LNCaP clone FGC (cell line): ENCODE measurements at regions not wholly inside any gene's neighbourhood (a gene's known extent, or its start where the extent isn't known, plus 50 kb on each side); places are given as distances from the start of the nearest gene placed in this dataset.

ENCODE experiments used
- DNase-seq: peaks from one replicate; pipeline ENCODE4 v3.0.0-alpha.2; 2011; ENCODE audit warnings: low read depth
- H3K4me3 ChIP-seq: 2 replicates; pipeline ENCODE4 v1.5.1; 2011; ENCODE audit warnings: mild to moderate bottlenecking, low read depth, low read length, control low read depth
- TF ChIP-seq, protein P1 (sequence below): IDR thresholded peaks from 2 replicates; pipeline ENCODE4 v1.5.1; 2012; ENCODE audit warnings: mild to moderate bottlenecking; ENCODE audit not compliant: control insufficient read depth, insufficient read depth; ENCODE audit errors: extremely low read depth

DNA sequence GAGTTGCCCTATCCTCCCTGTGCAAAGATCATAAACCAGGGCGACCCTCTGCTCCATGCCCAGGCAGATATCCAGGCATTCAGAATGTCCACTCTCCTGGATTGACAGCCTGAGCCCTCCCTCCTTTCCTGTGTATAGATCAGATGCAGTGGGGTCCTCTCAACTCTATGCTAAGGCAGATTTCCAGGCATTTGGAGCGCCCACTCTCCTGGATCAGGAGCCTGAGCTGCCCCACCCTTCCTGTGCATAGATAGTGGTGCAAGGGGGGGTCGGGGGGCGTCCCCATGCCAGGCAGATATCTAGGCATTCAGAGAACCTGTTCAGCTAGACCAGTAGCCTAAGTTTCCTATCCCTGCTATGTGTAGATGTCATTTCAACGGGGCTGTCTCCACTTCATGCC is 941.1 kb downstream of the PCDH19 start:
- no peak overlapping the region for H3K4me3 ChIP-seq
- TF ChIP-seq, protein P1, sequence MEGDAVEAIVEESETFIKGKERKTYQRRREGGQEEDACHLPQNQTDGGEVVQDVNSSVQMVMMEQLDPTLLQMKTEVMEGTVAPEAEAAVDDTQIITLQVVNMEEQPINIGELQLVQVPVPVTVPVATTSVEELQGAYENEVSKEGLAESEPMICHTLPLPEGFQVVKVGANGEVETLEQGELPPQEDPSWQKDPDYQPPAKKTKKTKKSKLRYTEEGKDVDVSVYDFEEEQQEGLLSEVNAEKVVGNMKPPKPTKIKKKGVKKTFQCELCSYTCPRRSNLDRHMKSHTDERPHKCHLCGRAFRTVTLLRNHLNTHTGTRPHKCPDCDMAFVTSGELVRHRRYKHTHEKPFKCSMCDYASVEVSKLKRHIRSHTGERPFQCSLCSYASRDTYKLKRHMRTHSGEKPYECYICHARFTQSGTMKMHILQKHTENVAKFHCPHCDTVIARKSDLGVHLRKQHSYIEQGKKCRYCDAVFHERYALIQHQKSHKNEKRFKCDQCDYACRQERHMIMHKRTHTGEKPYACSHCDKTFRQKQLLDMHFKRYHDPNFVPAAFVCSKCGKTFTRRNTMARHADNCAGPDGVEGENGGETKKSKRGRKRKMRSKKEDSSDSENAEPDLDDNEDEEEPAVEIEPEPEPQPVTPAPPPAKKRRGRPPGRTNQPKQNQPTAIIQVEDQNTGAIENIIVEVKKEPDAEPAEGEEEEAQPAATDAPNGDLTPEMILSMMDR: no peak
- no peak for DNase-seq

DNA sequence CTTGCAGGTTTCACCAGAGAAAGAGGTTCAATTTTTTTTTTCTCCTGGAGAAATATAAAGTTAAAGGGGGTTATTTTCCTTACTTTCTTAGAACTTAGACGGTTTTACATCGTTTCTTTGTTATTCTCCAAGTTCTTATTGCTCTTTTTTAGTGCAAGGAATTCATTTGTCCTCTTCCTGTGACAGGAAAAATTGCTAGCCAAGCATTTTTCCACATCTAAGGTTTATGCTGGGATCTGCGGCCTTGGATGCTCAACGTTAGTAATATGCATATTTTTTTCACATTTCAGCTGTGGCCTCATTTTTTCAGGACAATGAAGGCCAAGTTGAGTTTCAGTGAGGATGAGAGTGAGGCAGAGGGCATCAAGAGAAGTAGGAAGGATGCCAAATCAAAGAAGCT is 948.9 kb downstream of the PCDH19 start:
- H3K4me3 ChIP-seq: no peak overlapping the region
- TF ChIP-seq, protein P1: no peak
- DNase-seq: no peak

DNA sequence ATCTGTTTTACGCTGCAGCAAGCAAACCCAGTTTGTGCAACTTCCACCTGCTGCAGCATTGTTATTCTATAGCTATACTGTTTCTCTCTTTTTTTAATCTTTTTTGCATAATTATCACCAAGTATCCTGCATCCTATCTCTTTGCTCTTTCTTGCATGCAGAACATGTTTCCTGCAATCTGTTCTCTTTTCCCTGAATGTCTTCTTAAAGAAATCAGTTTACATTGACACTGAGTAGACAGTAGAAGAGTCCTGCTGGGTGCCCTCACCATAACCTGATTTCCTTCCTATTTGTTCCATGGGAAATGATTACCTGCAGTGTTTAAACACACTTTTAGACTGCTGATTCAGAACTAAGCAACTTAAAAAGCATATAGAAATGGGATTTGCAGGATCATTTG is 964.7 kb downstream of the PCDH19 start:
- H3K4me3 ChIP-seq: no peak overlapping the region
- DNase-seq: no peak
- TF ChIP-seq, protein P1: no peak

DNA sequence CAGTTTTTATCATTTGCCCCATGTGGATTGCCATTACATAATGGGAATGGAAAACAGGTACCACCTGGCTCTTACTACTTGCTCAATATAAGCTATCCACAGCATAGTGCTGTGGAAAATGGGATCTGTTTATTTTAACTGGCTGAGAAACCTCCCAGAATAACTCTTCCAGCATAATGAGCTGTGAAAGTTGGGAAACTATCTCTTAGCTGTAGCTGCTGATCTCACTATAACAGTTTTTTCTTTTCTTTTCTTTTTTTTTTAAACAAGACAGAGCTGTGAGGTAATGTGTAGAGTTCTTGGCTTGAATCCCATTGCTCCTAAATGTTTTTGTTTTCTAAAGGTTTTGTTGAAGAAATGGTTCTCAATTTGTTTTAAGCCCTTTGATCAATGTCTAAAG is 988.3 kb downstream of the PCDH19 start:
- no peak overlapping the region for H3K4me3 ChIP-seq
- TF ChIP-seq, protein P1: no peak
- no peak for DNase-seq

- no peak overlapping the region for H3K4me3 ChIP-seq
- TF ChIP-seq, protein P1: no peak
- no peak for DNase-seq
Observed at GRCh38 chrX:99415470-99415869, 994.6 kb downstream of the PCDH19 start.

DNA sequence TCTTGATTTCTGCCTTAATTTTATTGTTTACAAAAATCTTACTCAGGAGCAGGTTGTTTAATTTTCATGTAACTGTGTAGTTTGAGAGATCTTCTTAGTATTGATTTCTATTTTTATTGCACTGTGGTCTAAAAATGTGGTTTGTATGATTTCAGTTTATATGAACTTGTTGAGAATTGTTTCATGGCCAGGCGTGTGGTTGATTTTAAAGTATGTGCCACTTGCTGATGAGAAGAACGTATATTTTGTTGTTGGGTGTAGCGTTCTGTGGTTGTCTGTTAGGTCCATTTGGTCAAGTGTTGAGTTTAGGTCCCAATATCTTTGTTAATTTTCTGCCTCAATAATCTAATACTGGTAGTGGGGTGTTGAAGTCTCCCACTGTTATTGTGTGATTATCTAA is 996.8 kb downstream of the PCDH19 start:
- no peak overlapping the region for H3K4me3 ChIP-seq
- TF ChIP-seq, protein P1: no peak
- DNase-seq: no peak

DNA sequence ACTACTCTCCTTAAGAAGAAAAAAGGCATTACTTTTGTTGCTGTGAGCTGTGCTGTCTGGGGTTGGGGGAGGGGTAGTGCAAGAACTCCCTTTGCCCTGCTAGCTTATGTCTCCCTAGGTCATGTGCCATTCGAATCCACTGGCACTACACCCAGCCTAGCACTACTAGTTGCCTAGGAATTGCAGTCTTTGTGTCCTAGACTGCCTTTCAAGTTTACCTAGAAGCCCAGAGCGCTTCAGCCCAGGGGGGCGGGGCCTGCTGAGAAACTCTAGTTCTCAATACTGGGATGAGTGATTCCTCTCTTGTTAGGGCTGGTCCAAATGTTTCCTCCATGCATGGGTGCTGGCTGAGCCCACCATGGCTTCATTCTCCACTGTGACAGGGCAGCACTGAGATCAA is 1011.5 kb downstream of the PCDH19 start:
- TF ChIP-seq, protein P1: no peak
- H3K4me3 ChIP-seq: no peak overlapping the region
- no peak for DNase-seq
